ENCODE measurements at regions not wholly inside any gene's neighbourhood (a gene's known extent, or its start where the extent isn't known, plus 50 kb on each side); places are given as distances from the start of the nearest gene placed in this dataset.

DNA sequence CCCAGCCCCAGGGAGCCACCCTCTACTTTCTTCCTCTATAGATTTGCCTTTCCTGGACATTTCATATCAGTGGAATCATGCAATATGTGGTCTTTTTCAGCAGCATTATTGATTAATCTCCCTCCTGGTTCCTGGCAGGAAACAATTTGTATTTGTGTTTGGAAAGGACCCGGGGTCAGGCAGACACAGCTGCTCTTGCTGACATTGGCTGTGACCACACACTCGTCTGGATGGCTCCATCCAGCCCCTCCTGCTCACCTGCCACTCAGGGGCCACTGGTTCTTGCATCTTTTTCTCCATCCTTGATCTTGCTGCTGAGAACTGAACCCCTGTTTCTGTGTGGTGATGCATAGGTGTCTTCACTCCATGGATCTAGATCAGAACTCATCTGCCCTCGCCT lies 176.6 kb upstream of the MKI67 start:
- Histone ChIP-seq H3K27me3 (ENCODE audit: control insufficient read depth in 2 of 2, insufficient read depth in 2 of 2, low read length in 2 of 2) (no peaks in the 10 kb centered on the region), H3K79me2 (ENCODE audit: control insufficient read depth, insufficient read depth, low read length) (no peaks in the 10 kb centered on the region), H3K36me3 (ENCODE audit: control insufficient read depth in 2 of 2, extremely low read depth in 1 of 2, insufficient read depth in 2 of 2, low read length in 2 of 2) (no peaks in the 10 kb centered on the region), H3K9me1 (replicated peaks; ENCODE audit: control insufficient read depth, extremely low read depth, insufficient read depth, low read length) (no peaks in the 10 kb centered on the region), H3K27ac (ENCODE audit: insufficient read depth, low read depth, low read length) (no peak overlapping the region), H3K9me3 (replicated peaks; ENCODE audit: control insufficient read depth, insufficient read depth, low read length) (no peaks in the 10 kb centered on the region), H3K9ac (replicated peaks; ENCODE audit: extremely low read depth, insufficient read depth, low read length) (no peak overlapping the region), H4K20me1 (replicated peaks; ENCODE audit: control insufficient read depth, extremely low read depth, insufficient read depth, low read length) (no peaks in the 10 kb centered on the region), H3K4me2 (ENCODE audit: insufficient read depth, low read length) (no peak overlapping the region), H3K4me3 (replicated peaks in 1 of 3; ENCODE audit: insufficient read depth in 1 of 3, low read depth in 1 of 3, low read length in 3 of 3) (no peak overlapping the region), H3K4me1 (ENCODE audit: control insufficient read depth, extremely low read depth, insufficient read depth, low read length) (no peaks in the 10 kb centered on the region), H2AFZ (ENCODE audit: low read depth, low read length) (no peak overlapping the region)
- intact Hi-C loops (cut with micrococcal nuclease) (no loop called here), dilution Hi-C loops (cut with MboI; ENCODE audit: extremely low pct_ligation_motif_present, low sequenced_read_pairs) (no loop called here)
- POLR2A ChIA-PET: no interaction called here
- TF ChIP-seq POLR2AphosphoS5 (IDR thresholded peaks at IDR 0.05; ENCODE audit: insufficient read depth, low read depth, low read length): no peak
- no peak for TF ChIP-seq EZH2 (IDR thresholded peaks at IDR 0.05; ENCODE audit: borderline replicate concordance, low read depth, low read length, severe bottlenecking)
- no peak for TF ChIP-seq POLR2A (IDR thresholded peaks at IDR 0.05; ENCODE audit: low read depth, low read length)
- TF ChIP-seq, protein P1, sequence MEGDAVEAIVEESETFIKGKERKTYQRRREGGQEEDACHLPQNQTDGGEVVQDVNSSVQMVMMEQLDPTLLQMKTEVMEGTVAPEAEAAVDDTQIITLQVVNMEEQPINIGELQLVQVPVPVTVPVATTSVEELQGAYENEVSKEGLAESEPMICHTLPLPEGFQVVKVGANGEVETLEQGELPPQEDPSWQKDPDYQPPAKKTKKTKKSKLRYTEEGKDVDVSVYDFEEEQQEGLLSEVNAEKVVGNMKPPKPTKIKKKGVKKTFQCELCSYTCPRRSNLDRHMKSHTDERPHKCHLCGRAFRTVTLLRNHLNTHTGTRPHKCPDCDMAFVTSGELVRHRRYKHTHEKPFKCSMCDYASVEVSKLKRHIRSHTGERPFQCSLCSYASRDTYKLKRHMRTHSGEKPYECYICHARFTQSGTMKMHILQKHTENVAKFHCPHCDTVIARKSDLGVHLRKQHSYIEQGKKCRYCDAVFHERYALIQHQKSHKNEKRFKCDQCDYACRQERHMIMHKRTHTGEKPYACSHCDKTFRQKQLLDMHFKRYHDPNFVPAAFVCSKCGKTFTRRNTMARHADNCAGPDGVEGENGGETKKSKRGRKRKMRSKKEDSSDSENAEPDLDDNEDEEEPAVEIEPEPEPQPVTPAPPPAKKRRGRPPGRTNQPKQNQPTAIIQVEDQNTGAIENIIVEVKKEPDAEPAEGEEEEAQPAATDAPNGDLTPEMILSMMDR (IDR thresholded peaks at IDR 0.05; ENCODE audit: extremely low read depth in 1 of 2, insufficient read depth in 1 of 2, low read depth in 1 of 2, low read length in 2 of 2): no peak
- no peak for TF ChIP-seq FOS (IDR thresholded peaks at IDR 0.05; ENCODE audit: borderline replicate concordance, insufficient read depth, low read length)
- TF ChIP-seq JUN (IDR thresholded peaks at IDR 0.05; ENCODE audit: borderline replicate concordance, insufficient read depth, insufficient read length, low read depth): no peak
- no peak for TF ChIP-seq MYC (IDR thresholded peaks at IDR 0.05; ENCODE audit: low read depth, low read length)
- TF ChIP-seq, protein P2, sequence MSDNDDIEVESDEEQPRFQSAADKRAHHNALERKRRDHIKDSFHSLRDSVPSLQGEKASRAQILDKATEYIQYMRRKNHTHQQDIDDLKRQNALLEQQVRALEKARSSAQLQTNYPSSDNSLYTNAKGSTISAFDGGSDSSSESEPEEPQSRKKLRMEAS (IDR thresholded peaks at IDR 0.05; ENCODE audit: insufficient read depth, insufficient read length): no peak
- no peak for TF ChIP-seq GATA2 (IDR thresholded peaks at IDR 0.05; ENCODE audit: insufficient read depth, insufficient read length, low read depth, low read length)
- no peak for DNase-seq (ENCODE audit: low read depth, low spot score)
- no TSS peak for BruUV-seq (replicated peaks)
- CTCF ChIA-PET: no interaction called here
- FAIRE-seq: no peak
